AG10803 (cell line): ENCODE measurements at regions not wholly inside any gene's neighbourhood (a gene's known extent, or its start where the extent isn't known, plus 50 kb on each side); places are given as distances from the start of the nearest gene placed in this dataset.

Source experiments
- DNase-seq: peaks from one replicate; pipeline ENCODE4 v3.0.0; 2010; ENCODE audit warnings: low read depth
- H3K4me3 ChIP-seq: 2 replicates; pipeline ENCODE4 v1.5.1; 2011; ENCODE audit warnings: mild to moderate bottlenecking, low read length, control low read depth
- CTCF ChIP-seq: conservative IDR thresholded peaks from 2 replicates; pipeline ENCODE4 v1.5.1; 2011; ENCODE audit warnings: mild to moderate bottlenecking, low read length, control low read depth, inconsistent platforms

GRCh38 chr7:22651036-22651435, 76.0 kb upstream of the IL6 start:
- TF ChIP-seq CTCF, result no peak
- no peak overlapping the region for H3K4me3 ChIP-seq
- DNase-seq, result no peak

GRCh38 chr7:22649686-22650085, 77.3 kb upstream of the IL6 start:
- no peak for DNase-seq
- no peak for TF ChIP-seq CTCF
- no peak overlapping the region for H3K4me3 ChIP-seq

- TF ChIP-seq CTCF, result no peak
- H3K4me3 ChIP-seq, result no peak overlapping the region
- peak; percentile 83 for DNase-seq
Observed at GRCh38 chr7:22647451-22648257, 79.3 kb upstream of the IL6 start.

- no peak overlapping the region for H3K4me3 ChIP-seq
- TF ChIP-seq CTCF, result no peak
- no peak for DNase-seq
Observed at GRCh38 chr7:22645418-22646181, 81.4 kb upstream of the IL6 start.

GRCh38 chr7:22642454-22642853, 84.5 kb upstream of the IL6 start:
- H3K4me3 ChIP-seq, result no peak overlapping the region
- no peak for DNase-seq
- no peak for TF ChIP-seq CTCF

- TF ChIP-seq CTCF, result no peak
- DNase-seq, result no peak
- H3K4me3 ChIP-seq, result no peak overlapping the region
Observed at GRCh38 chr7:22640269-22640668, 86.7 kb upstream of the IL6 start.

GRCh38 chr7:22639396-22639795, 87.6 kb upstream of the IL6 start:
- TF ChIP-seq CTCF, result no peak
- DNase-seq, result no peak

More at GRCh38 chr7:22639396-22639795, 87.6 kb upstream of the IL6 start:
- H3K4me3 ChIP-seq, result no peak overlapping the region
